Testis (tissue), 2 donors: ENCODE measurements at regions not wholly inside any gene's neighbourhood (a gene's known extent, or its start where the extent isn't known, plus 50 kb on each side); places are given as distances from the start of the nearest gene placed in this dataset.

Source experiments
- CTCF ChIP-seq, 3 experiments: fragments of 450-650 bp in 2 of 3; fragments of 200-600 bp in 1 of 3; sonication (generic) in 1 of 3; IDR thresholded peaks; one replicate each; pipeline ENCODE4 v1.5.1; 2016 to 2019; ENCODE audit warnings: antibody characterized with exemption in 3 of 3, mild to moderate bottlenecking in 2 of 3, moderate library complexity in 1 of 3
- POLR2A ChIP-seq: fragments of 450-650 bp; IDR thresholded peaks from one replicate; pipeline ENCODE4 v1.6.1; 2017; ENCODE audit warnings: antibody characterized with exemption, mild to moderate bottlenecking, moderate library complexity

DNA sequence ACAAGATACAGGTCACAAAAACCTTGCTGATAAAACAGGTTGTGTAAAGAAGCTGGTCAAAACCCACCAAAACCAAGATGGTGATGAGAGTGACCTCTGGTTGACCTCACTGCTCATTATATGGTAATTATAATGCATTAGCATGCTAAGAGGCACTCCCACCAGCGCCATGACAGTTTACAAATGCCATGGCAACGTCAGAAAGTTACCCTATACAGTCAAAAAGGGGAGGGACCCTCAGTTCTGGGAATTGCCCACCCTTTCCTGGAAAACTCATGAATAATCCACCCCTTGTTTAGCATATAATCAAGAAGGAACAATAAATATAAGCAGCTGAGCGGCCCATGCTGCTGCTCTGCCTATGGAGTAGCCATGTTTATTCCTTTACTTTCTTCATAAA lies 434.1 kb downstream of the ZNF536 start:
- TF ChIP-seq CTCF (IDR thresholded peaks at IDR 0.05) (no peak), POLR2A (no peak)
